NB4 (cell line): ENCODE measurements at regions not wholly inside any gene's neighbourhood (a gene's known extent, or its start where the extent isn't known, plus 50 kb on each side); places are given as distances from the start of the nearest gene placed in this dataset.

Source experiments
- DNase-seq: peaks from one replicate; pipeline ENCODE4 v3.0.0; 2010; ENCODE audit warnings: low read depth
- H3K4me3 ChIP-seq: one replicate; pipeline ENCODE4 v1.5.1; 2011; ENCODE audit warnings: mild to moderate bottlenecking, low read depth, low read length, moderate library complexity
- MYC ChIP-seq: IDR thresholded peaks from 2 replicates; pipeline ENCODE4 v1.6.1; 2011; ENCODE audit warnings: low read depth, low read length
- POLR2A ChIP-seq: IDR thresholded peaks from 2 replicates; pipeline ENCODE4 v1.6.1; 2011; ENCODE audit warnings: mild to moderate bottlenecking; ENCODE audit not compliant: insufficient read length; ENCODE audit errors: extremely low read depth
- TF ChIP-seq, protein P1 (sequence below): IDR thresholded peaks from 2 replicates; pipeline ENCODE4 v1.6.1; 2011; ENCODE audit warnings: low read depth, low read length
- TF ChIP-seq, protein P2 (sequence below): IDR thresholded peaks from one replicate; pipeline ENCODE4 v1.5.1; 2012; ENCODE audit warnings: low read depth, low read length

DNA sequence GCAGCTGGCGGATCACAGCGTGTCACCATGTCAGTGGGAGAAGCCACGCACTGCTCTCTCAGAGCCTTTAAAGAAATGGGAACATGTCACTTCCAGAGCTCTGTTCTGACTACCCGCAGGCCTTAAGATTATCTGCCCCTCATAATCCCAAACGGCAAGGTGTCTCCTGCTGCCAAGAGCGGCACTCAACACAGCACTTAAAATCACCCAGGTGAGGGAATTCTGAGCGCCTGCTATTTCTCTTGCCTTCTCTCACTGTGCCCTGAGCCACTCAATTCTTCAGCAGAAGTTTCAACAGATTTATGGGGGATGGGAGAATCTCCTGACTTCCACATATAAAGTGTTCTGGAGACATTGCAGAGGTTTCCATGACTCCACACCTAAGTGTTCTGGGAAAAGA, 137.9 kb downstream of the LMO4 start:
- TF ChIP-seq, protein P1, sequence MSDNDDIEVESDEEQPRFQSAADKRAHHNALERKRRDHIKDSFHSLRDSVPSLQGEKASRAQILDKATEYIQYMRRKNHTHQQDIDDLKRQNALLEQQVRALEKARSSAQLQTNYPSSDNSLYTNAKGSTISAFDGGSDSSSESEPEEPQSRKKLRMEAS = no peak
- TF ChIP-seq, protein P2, sequence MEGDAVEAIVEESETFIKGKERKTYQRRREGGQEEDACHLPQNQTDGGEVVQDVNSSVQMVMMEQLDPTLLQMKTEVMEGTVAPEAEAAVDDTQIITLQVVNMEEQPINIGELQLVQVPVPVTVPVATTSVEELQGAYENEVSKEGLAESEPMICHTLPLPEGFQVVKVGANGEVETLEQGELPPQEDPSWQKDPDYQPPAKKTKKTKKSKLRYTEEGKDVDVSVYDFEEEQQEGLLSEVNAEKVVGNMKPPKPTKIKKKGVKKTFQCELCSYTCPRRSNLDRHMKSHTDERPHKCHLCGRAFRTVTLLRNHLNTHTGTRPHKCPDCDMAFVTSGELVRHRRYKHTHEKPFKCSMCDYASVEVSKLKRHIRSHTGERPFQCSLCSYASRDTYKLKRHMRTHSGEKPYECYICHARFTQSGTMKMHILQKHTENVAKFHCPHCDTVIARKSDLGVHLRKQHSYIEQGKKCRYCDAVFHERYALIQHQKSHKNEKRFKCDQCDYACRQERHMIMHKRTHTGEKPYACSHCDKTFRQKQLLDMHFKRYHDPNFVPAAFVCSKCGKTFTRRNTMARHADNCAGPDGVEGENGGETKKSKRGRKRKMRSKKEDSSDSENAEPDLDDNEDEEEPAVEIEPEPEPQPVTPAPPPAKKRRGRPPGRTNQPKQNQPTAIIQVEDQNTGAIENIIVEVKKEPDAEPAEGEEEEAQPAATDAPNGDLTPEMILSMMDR = no peak
- TF ChIP-seq POLR2A (no peak), MYC (no peak)
- H3K4me3 ChIP-seq = no peak overlapping the region
- no peak for DNase-seq

- DNase-seq = no peak
- TF ChIP-seq POLR2A (no peak), MYC (no peak)
- TF ChIP-seq, protein P1 = no peak
- TF ChIP-seq, protein P2 = no peak
- no peak overlapping the region for H3K4me3 ChIP-seq
Measured at GRCh38 chr1:87472716-87473115, 144.0 kb downstream of the LMO4 start.

DNA sequence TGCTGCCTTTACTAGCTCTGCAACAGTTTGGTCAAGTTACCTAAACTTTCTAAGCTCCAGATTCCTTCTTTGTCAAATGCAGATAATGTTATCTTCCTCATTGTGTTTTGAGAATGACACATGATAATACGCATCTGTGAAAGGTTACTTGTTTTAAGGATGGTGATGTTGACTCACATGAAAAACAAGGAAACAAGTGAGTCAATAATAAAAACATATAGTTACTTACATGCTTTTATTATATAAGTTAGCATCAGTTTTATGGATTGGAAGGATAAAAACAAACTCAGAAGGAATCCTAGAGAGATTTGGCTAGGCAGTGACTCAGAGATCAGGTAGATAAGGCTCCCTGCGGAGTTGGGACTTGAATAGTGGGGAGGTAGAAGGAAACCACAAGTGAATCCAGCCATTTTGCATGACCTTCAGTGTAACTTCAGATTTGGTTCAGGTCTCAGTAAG, 144.6 kb downstream of the LMO4 start:
- TF ChIP-seq MYC (no peak), POLR2A (no peak)
- TF ChIP-seq, protein P1 = no peak
- TF ChIP-seq, protein P2 = no peak
- DNase-seq = no peak
- H3K4me3 ChIP-seq = no peak overlapping the region

DNA sequence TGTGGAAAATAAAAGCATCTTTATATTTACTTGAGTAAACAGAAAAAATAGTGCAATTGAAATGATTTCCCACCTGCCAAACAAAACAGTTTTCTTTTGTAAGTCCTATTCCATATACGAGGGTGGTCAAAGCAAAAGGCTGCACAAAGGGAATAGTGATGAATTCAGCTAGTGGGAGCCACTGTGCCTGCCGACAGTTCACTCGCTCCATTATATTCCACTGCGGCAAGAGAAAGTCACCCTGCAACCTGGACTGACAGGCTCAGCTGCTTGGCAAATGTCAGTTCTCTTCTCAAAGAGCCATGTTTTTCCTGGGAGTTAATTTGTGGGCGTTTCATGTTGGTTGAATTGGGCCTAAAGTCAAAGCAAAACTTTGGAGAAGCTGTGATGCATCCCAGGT, 145.4 kb downstream of the LMO4 start:
- TF ChIP-seq, protein P1 = no peak
- no peak for TF ChIP-seq POLR2A
- TF ChIP-seq, protein P2 = no peak
- no peak for TF ChIP-seq MYC
- no peak overlapping the region for H3K4me3 ChIP-seq

DNA sequence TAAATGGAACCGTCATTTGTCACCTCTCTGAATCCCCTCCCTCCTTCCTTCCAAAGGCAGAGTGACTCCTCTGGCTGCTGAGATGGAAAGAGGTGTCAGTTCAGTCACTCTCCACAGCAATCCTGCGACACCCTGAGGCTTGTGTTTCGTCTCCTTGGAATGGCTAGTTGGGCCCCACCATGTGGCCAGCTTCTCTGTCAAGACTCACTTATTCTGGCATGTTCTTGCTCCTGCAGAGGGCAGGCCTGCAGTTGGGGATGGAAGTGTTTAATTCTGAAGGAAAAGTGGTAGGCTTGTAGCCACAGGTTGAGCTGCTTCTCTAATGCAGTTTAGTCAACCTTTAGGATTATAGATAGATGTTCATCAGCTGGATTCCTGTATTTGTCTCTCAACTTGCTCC, 149.6 kb downstream of the LMO4 start:
- TF ChIP-seq, protein P1 = no peak
- TF ChIP-seq POLR2A (no peak), MYC (no peak)
- TF ChIP-seq, protein P2 = no peak
- H3K4me3 ChIP-seq = no peak overlapping the region
- DNase-seq = peak; percentile 2

More for the DNA sequence above, 145.4 kb downstream of the LMO4 start:
- DNase-seq = no peak

- DNase-seq = peak; percentile 3
- H3K4me3 ChIP-seq = no peak overlapping the region
- TF ChIP-seq POLR2A = no peak
- TF ChIP-seq, protein P1 = no peak
- no peak for TF ChIP-seq MYC
- TF ChIP-seq, protein P2 = no peak
Measured at GRCh38 chr1:87495147-87495546, 166.5 kb downstream of the LMO4 start.
